Caco-2 (cell line): ENCODE measurements at regions not wholly inside any gene's neighbourhood (a gene's known extent, or its start where the extent isn't known, plus 50 kb on each side); places are given as distances from the start of the nearest gene placed in this dataset.
"Not testable (repeated sequence)": the region's sequence is repeated elsewhere in the genome, so short reads cannot be mapped to it uniquely, and the experiment has no call there.

Experiments
- BruUV-seq: library from RNA; stranded (reverse); fragments of 400-500 nt; replicated peaks from 2 replicates; lab custom pipeline; 2021; lab: Mats Ljungman, UMichigan
- CTCF ChIA-PET: fragments of 300-600 bp; sonication (Branson Sonifier 250); formaldehyde crosslinking; loops from one replicate; lab custom pipeline; 2022; ENCODE audit warnings: antibody characterized with exemption; lab: Charles Lee
- POLR2A ChIA-PET: fragments of 300-600 bp; sonication (Branson Sonifier 250); formaldehyde crosslinking; loops from one replicate; lab custom pipeline; 2022; ENCODE audit warnings: antibody characterized with exemption; lab: Charles Lee
- DNase-seq, 2 experiments: peaks; one replicate each; pipeline versions ENCODE4 v3.0.0 to v3.0.0-alpha.2; 2020 to 2022
- H3K27me3 ChIP-seq: replicated peaks from 2 replicates; pipeline ENCODE4 v1.6.0; 2011; ENCODE audit warnings: low read length; ENCODE audit not compliant: control insufficient read depth, insufficient read depth
- H3K36me3 ChIP-seq: 2 replicates; pipeline ENCODE4 v1.5.1; 2011; ENCODE audit warnings: low read length; ENCODE audit not compliant: control insufficient read depth, insufficient read depth
- H3K4me1 ChIP-seq: fragments of 250-450 bp; sonication (Bioruptor Pico); 2 replicates; pipeline ENCODE4 v1.5.1; 2020; ENCODE audit warnings: mild to moderate bottlenecking
- H3K4me3 ChIP-seq: 2 replicates; pipeline ENCODE4 v1.5.1; 2011; ENCODE audit warnings: low read depth, mild to moderate bottlenecking, control low read depth, low read length
- H3K9me3 ChIP-seq: fragments of 250-450 bp; sonication (Bioruptor Pico); 2 replicates; pipeline ENCODE4 v1.5.1; 2020; ENCODE audit warnings: mild to moderate bottlenecking, moderate library complexity
- H3K27ac Mint-ChIP-seq: one replicate; pipeline ENCODE4 v1.8.0; 2022; ENCODE audit warnings: mixed read lengths; ENCODE audit not compliant: unreplicated experiment
- H3K27me3 Mint-ChIP-seq: one replicate; pipeline ENCODE4 v1.8.0; 2022; ENCODE audit warnings: mixed read lengths; ENCODE audit not compliant: insufficient read depth, unreplicated experiment
- H3K36me3 Mint-ChIP-seq: one replicate; pipeline ENCODE4 v1.8.0; 2022; ENCODE audit warnings: mild to moderate bottlenecking, mixed read lengths; ENCODE audit not compliant: insufficient read depth, unreplicated experiment
- H3K4me1 Mint-ChIP-seq: one replicate; pipeline ENCODE4 v1.8.0; 2022; ENCODE audit warnings: low read depth, mixed read lengths; ENCODE audit not compliant: unreplicated experiment
- H3K4me3 Mint-ChIP-seq: one replicate; pipeline ENCODE4 v1.8.0; 2022; ENCODE audit warnings: mild to moderate bottlenecking, moderate library complexity, mixed read lengths; ENCODE audit not compliant: unreplicated experiment
- H3K9me3 Mint-ChIP-seq: one replicate; pipeline ENCODE4 v1.8.0; 2022; ENCODE audit warnings: mixed read lengths; ENCODE audit not compliant: unreplicated experiment
- intact Hi-C: fragments of 100-400 bp; cut with micrococcal nuclease; formaldehyde crosslinking; loops from one replicate; pipeline ENCODE4 v1.10.0; 2022; ENCODE audit not compliant: unreplicated experiment

DNA sequence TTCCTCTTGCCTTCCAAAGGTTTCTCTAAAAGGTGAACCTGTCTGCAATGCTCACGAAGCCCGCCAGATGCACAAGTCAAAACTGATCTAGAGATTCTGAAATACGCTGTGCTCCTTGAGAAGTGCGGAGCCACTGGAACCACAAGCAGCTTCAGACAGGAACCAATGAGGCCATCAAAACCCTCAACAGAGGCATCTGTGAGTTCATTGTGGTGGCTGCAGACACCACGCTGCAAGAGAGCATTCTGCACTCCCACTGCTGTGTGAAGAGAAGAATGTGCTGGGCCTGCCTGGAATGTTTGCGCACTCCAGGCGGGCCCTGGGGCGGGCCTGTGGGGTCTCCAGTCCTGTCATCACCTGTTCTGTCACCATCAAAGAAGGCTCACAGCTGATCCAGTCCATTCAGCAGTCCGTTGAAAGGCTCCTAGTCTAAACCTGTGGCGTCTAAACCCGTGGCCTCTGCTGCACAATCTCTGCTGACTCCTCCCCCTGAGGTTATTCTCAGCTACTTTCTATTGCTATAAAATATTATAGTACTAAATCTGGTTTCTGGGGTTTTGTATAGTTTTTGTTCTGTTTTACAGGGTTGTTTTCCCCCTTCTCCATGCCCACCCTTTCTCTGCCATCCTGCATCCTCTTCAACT lies 187.4 kb downstream of the FAM72C start:
- DNase-seq, H3K4me1 ChIP-seq, H3K27me3 ChIP-seq, H3K9me3 Mint-ChIP-seq, intact Hi-C loops, POLR2A ChIA-PET, H3K36me3 ChIP-seq, CTCF ChIA-PET, H3K36me3 Mint-ChIP-seq, H3K27ac Mint-ChIP-seq, H3K4me3 Mint-ChIP-seq, H3K4me1 Mint-ChIP-seq, H3K4me3 ChIP-seq, BruUV-seq, H3K27me3 Mint-ChIP-seq, H3K9me3 ChIP-seq: not testable (repeated sequence)

DNA sequence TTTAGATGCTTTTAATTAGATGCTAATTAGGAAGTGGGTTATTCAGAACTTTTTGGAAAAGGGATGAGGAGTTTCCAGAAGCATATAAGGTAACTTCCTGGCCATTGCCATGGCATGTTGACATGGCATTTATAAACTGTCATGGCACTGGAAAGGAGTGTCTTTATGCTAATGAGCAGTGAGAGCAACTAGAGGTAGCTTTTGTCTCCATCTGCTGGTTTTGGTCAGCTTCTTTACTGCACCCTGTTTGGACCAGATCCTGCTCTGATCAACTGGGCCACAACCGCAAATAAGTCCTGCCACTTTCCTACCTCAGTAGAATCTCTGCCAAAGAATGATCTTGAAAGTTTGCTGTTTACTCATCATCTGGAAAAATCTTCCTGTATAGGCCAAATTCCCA lies 193.6 kb downstream of the FAM72C start:
- H3K36me3 Mint-ChIP-seq, H3K9me3 Mint-ChIP-seq, H3K4me3 Mint-ChIP-seq, intact Hi-C loops, H3K4me1 Mint-ChIP-seq, H3K27ac Mint-ChIP-seq, H3K36me3 ChIP-seq, CTCF ChIA-PET, H3K9me3 ChIP-seq, H3K4me3 ChIP-seq, H3K27me3 ChIP-seq, H3K4me1 ChIP-seq, POLR2A ChIA-PET, DNase-seq, BruUV-seq, H3K27me3 Mint-ChIP-seq: not testable (repeated sequence)

- H3K36me3 ChIP-seq, H3K4me3 ChIP-seq, CTCF ChIA-PET, intact Hi-C loops, H3K27me3 Mint-ChIP-seq, POLR2A ChIA-PET, H3K27me3 ChIP-seq, H3K4me1 Mint-ChIP-seq, H3K27ac Mint-ChIP-seq, DNase-seq, H3K4me3 Mint-ChIP-seq, H3K9me3 Mint-ChIP-seq, H3K9me3 ChIP-seq, H3K4me1 ChIP-seq, BruUV-seq, H3K36me3 Mint-ChIP-seq: not testable (repeated sequence)
These were observed 207.0 kb downstream of the FAM72C start for GRCh38 chr1:143764831-143765230.

DNA sequence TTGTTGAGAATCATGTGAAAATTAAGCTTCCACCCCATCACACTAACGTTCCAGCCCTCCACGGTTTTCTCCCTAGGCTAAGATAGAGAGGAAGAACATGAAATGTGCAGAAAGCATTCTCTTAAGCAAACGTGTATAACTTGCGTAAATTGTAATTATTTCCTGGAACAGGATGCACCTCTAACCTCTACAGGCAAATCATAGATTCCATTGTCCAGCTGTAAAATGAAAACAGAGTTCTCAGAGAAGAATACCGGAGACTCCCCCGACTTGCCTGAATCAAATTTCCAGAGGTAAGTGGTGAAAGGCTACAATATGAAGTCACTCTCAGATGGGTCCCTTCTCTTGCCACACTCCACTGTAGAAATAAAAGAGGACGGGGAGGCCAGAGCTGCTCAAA lies 211.4 kb downstream of the FAM72C start:
- BruUV-seq, H3K4me3 ChIP-seq, H3K9me3 Mint-ChIP-seq, H3K4me3 Mint-ChIP-seq, POLR2A ChIA-PET, CTCF ChIA-PET, H3K27ac Mint-ChIP-seq, H3K36me3 ChIP-seq, intact Hi-C loops, H3K4me1 ChIP-seq, H3K9me3 ChIP-seq, H3K27me3 Mint-ChIP-seq, H3K36me3 Mint-ChIP-seq, DNase-seq, H3K27me3 ChIP-seq, H3K4me1 Mint-ChIP-seq: not testable (repeated sequence)

DNA sequence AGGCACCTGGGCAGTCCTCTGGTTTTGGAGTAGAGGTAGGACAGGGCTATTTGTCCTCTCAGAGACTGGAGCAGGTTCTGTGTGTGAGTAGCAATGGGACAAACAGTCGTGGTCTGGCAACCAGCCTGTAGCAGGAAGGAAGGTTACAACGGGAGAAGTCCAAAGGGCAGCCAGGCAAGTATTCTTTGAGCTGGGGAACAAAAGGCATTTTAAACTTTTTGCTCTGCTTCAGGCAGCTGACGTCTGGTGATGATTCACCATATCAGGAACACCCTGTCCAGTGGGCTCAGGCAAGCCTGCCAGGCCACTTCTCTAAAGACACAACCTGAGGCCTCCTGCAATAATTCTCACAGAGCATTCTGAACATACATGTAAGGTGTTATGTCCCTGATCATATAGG lies 215.8 kb downstream of the FAM72C start:
- peak; percentile 64 to 73 for DNase-seq
- H3K36me3 ChIP-seq, H3K27me3 Mint-ChIP-seq, H3K9me3 ChIP-seq, H3K27me3 ChIP-seq, H3K36me3 Mint-ChIP-seq, BruUV-seq, intact Hi-C loops, H3K4me1 Mint-ChIP-seq, CTCF ChIA-PET, H3K4me3 ChIP-seq, POLR2A ChIA-PET, H3K4me1 ChIP-seq, H3K9me3 Mint-ChIP-seq, H3K4me3 Mint-ChIP-seq, H3K27ac Mint-ChIP-seq: not testable (repeated sequence)
